ENCODE measurements at regions not wholly inside any gene's neighbourhood (a gene's known extent, or its start where the extent isn't known, plus 50 kb on each side); places are given as distances from the start of the nearest gene placed in this dataset.

- TF ChIP-seq CTCF (IDR thresholded peaks at IDR 0.05; ENCODE audit: low read depth, low read length, poor library complexity, severe bottlenecking) (no peak), EZH2phosphoT487 (IDR thresholded peaks at IDR 0.05; ENCODE audit: borderline replicate concordance, low read length) (no peak)
Observed at GRCh38 chr12:89870413-89871184, 162.0 kb upstream of the ATP2B1 start.
